Osteoblast (primary cell): ENCODE measurements at regions not wholly inside any gene's neighbourhood (a gene's known extent, or its start where the extent isn't known, plus 50 kb on each side); places are given as distances from the start of the nearest gene placed in this dataset.

Source experiments
- DNase-seq: peaks from one replicate; pipeline ENCODE4 v3.0.0; 2011; ENCODE audit warnings: low spot score, mixed read lengths; ENCODE audit not compliant: insufficient read length; ENCODE audit errors: missing footprints
- H2AFZ ChIP-seq: 2 replicates; pipeline ENCODE4 v1.6.0; 2011; ENCODE audit warnings: mild to moderate bottlenecking, low read length
- H3K27ac ChIP-seq: 2 replicates; pipeline ENCODE4 v1.5.1; 2011; ENCODE audit warnings: mild to moderate bottlenecking, low read depth, low read length, moderate library complexity
- H3K27me3 ChIP-seq: 2 replicates; pipeline ENCODE4 v1.6.0; 2012; ENCODE audit warnings: mild to moderate bottlenecking, control low read depth, inconsistent platforms, low read length, moderate library complexity; ENCODE audit not compliant: insufficient read depth
- H3K36me3 ChIP-seq: 2 replicates; pipeline ENCODE4 v1.5.1; 2011; ENCODE audit warnings: mild to moderate bottlenecking, low read length, control low read depth, moderate library complexity; ENCODE audit not compliant: insufficient read depth
- H3K4me1 ChIP-seq: 2 replicates; pipeline ENCODE4 v1.5.1; 2011; ENCODE audit warnings: mild to moderate bottlenecking, low read length, control low read depth, moderate library complexity; ENCODE audit not compliant: insufficient read depth
- H3K4me2 ChIP-seq: 2 replicates; pipeline ENCODE4 v1.6.0; 2011; ENCODE audit warnings: mild to moderate bottlenecking, low read length; ENCODE audit not compliant: insufficient read depth
- H3K4me3 ChIP-seq: fragments of 200-600 bp; sonication (generic); 3 replicates; pipeline ENCODE4 v1.5.1; 2012; ENCODE audit warnings: mild to moderate bottlenecking, low read length, inconsistent platforms; ENCODE audit not compliant: insufficient read depth
- H3K79me2 ChIP-seq: 2 replicates; pipeline ENCODE4 v1.6.0; 2012; ENCODE audit warnings: mild to moderate bottlenecking, low read length, control low read depth, inconsistent platforms; ENCODE audit not compliant: insufficient read depth
- H3K9me3 ChIP-seq: 2 replicates; pipeline ENCODE4 v1.5.1; 2011; ENCODE audit warnings: low read depth, low read length, control low read depth
- H4K20me1 ChIP-seq: 2 replicates; pipeline ENCODE4 v1.6.0; 2012; ENCODE audit warnings: mild to moderate bottlenecking, low read length, control low read depth; ENCODE audit not compliant: insufficient read depth
- TF ChIP-seq, protein P1 (sequence below): IDR thresholded peaks from 2 replicates; pipeline ENCODE4 v1.5.1; 2011; ENCODE audit warnings: mild to moderate bottlenecking, low read depth, low read length, moderate library complexity; ENCODE audit errors: extremely low read depth

GRCh38 chr5:58069846-58070245 lies 390.0 kb downstream of the PLK2 start:
- TF ChIP-seq, protein P1, sequence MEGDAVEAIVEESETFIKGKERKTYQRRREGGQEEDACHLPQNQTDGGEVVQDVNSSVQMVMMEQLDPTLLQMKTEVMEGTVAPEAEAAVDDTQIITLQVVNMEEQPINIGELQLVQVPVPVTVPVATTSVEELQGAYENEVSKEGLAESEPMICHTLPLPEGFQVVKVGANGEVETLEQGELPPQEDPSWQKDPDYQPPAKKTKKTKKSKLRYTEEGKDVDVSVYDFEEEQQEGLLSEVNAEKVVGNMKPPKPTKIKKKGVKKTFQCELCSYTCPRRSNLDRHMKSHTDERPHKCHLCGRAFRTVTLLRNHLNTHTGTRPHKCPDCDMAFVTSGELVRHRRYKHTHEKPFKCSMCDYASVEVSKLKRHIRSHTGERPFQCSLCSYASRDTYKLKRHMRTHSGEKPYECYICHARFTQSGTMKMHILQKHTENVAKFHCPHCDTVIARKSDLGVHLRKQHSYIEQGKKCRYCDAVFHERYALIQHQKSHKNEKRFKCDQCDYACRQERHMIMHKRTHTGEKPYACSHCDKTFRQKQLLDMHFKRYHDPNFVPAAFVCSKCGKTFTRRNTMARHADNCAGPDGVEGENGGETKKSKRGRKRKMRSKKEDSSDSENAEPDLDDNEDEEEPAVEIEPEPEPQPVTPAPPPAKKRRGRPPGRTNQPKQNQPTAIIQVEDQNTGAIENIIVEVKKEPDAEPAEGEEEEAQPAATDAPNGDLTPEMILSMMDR, result no peak
- Histone ChIP-seq H3K4me2 (no peak overlapping the region), H3K27ac (no peak overlapping the region), H3K9me3 (no peaks in the 10 kb centered on the region), H4K20me1 (no peaks in the 10 kb centered on the region), H3K4me1 (no peaks in the 10 kb centered on the region), H3K4me3 (no peak overlapping the region), H3K36me3 (no peaks in the 10 kb centered on the region), H3K79me2 (no peaks in the 10 kb centered on the region), H2AFZ (no peak overlapping the region), H3K27me3 (no peaks in the 10 kb centered on the region)
- no peak for DNase-seq

DNA sequence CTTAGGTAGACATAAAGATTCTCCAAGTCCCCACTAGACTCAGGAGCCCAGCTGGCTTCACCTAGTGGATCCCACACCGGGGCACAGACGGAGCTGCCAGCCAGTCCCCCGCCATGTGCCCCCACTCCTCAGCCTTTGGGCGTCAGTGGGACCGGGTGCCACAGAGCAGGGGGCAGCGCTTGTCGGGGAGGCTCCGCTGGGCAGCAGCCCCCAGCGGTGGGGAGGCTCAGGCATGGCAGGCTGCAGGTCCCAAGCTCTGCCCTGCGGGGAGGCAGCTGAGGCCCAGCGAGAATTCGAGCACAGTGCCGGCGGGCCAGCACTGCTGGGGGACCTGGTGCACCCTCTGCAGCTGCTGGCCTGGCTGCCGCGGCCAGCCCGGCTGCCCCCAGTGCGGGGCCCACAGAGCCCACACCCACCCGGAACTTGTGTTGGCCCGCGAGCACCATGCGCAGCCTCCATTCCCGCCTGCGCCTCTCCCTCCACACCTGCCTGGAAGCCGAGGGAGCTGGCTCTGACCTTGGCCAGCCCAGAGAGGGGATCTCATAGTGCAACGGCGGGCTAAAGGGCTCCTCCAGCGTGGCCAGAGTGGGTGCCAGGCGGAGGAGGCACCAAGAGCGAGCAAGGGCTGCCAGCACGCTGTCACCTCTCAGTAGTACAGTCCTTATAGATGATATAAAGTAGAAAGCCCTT lies 390.7 kb downstream of the PLK2 start:
- H3K36me3 ChIP-seq, result no peaks in the 10 kb centered on the region
- TF ChIP-seq, protein P1, result no peak
- no peak for DNase-seq
- no peak overlapping the region for H2AFZ ChIP-seq
- H3K27me3 ChIP-seq, result no peaks in the 10 kb centered on the region
- no peak overlapping the region for H3K4me2 ChIP-seq
- H3K4me1 ChIP-seq, result no peaks in the 10 kb centered on the region
- no peaks in the 10 kb centered on the region for H3K79me2 ChIP-seq
- no peaks in the 10 kb centered on the region for H4K20me1 ChIP-seq
- H3K27ac ChIP-seq, result no peak overlapping the region
- no peaks in the 10 kb centered on the region for H3K9me3 ChIP-seq
- H3K4me3 ChIP-seq, result no peak overlapping the region

GRCh38 chr5:58066557-58066956 lies 393.3 kb downstream of the PLK2 start:
- Histone ChIP-seq H3K4me2 (no peak overlapping the region), H3K4me1 (peaks cover 3% of the 10 kb centered on the region), H3K4me3 (no peak overlapping the region), H3K9me3 (no peaks in the 10 kb centered on the region), H2AFZ (peak overlapping the region; percentile 12), H3K79me2 (no peaks in the 10 kb centered on the region), H4K20me1 (no peaks in the 10 kb centered on the region), H3K36me3 (no peaks in the 10 kb centered on the region), H3K27ac (no peak overlapping the region), H3K27me3 (no peaks in the 10 kb centered on the region)
- no peak for DNase-seq
- TF ChIP-seq, protein P1, result no peak

GRCh38 chr5:58066076-58066475 lies 393.8 kb downstream of the PLK2 start:
- H3K4me1 ChIP-seq, result peaks cover 8% of the 10 kb centered on the region
- TF ChIP-seq, protein P1, result no peak
- H3K9me3 ChIP-seq, result no peaks in the 10 kb centered on the region
- H3K27me3 ChIP-seq, result no peaks in the 10 kb centered on the region
- no peak overlapping the region for H3K4me3 ChIP-seq
- no peaks in the 10 kb centered on the region for H4K20me1 ChIP-seq
- H2AFZ ChIP-seq, result no peak overlapping the region
- DNase-seq, result no peak
- H3K4me2 ChIP-seq, result no peak overlapping the region
- H3K36me3 ChIP-seq, result no peaks in the 10 kb centered on the region
- H3K27ac ChIP-seq, result no peak overlapping the region
- no peaks in the 10 kb centered on the region for H3K79me2 ChIP-seq
